H9 (cell line): ENCODE measurements at regions not wholly inside any gene's neighbourhood (a gene's known extent, or its start where the extent isn't known, plus 50 kb on each side); places are given as distances from the start of the nearest gene placed in this dataset.

Experiments
- DNase-seq: peaks from one replicate; pipeline ENCODE4 v3.0.0-alpha.2; 2017
- H2AFZ ChIP-seq: one replicate; pipeline ENCODE4 v1.6.1; 2013; ENCODE audit warnings: mild to moderate bottlenecking, low read length, control low read depth, moderate library complexity
- H2AK5ac ChIP-seq: 2 replicates; pipeline ENCODE4 v1.6.1; 2013; ENCODE audit warnings: low read length, control low read depth, mixed read lengths; ENCODE audit not compliant: insufficient read length
- H2BK120ac ChIP-seq: one replicate; pipeline ENCODE4 v1.6.1; 2013; ENCODE audit warnings: low read depth, mild to moderate bottlenecking, low read length, control low read depth, inconsistent platforms; ENCODE audit not compliant: poor library complexity, severe bottlenecking
- H2BK12ac ChIP-seq: 2 replicates; pipeline ENCODE4 v1.6.1; 2013; ENCODE audit warnings: low read length, control low read depth, mixed read lengths, low read depth; ENCODE audit not compliant: insufficient read length
- H2BK15ac ChIP-seq: 2 replicates; pipeline ENCODE4 v1.6.1; 2013; ENCODE audit warnings: low read depth, low read length, control low read depth
- H2BK20ac ChIP-seq: one replicate; pipeline ENCODE4 v1.6.1; 2013; ENCODE audit warnings: low read depth, mild to moderate bottlenecking, low read length, control low read depth, inconsistent platforms; ENCODE audit not compliant: poor library complexity, severe bottlenecking
- H2BK5ac ChIP-seq: 2 replicates; pipeline ENCODE4 v1.6.1; 2013; ENCODE audit warnings: low read length, control low read depth, mixed read lengths; ENCODE audit not compliant: insufficient read length
- H3K14ac ChIP-seq: 2 replicates; pipeline ENCODE4 v1.6.1; 2013; ENCODE audit warnings: low read length, control low read depth; ENCODE audit not compliant: insufficient read depth
- H3K18ac ChIP-seq: 2 replicates; pipeline ENCODE4 v1.6.1; 2013; ENCODE audit warnings: low read depth, mild to moderate bottlenecking, mixed read lengths, low read length, control low read depth; ENCODE audit not compliant: insufficient read length
- H3K23ac ChIP-seq: 2 replicates; pipeline ENCODE4 v1.6.1; 2013; ENCODE audit warnings: low read length, control low read depth, mixed read lengths, low read depth; ENCODE audit not compliant: insufficient read length
- H3K23me2 ChIP-seq: 2 replicates; pipeline ENCODE4 v1.6.1; 2013; ENCODE audit warnings: low read depth, mild to moderate bottlenecking, mixed read lengths, low read length, control low read depth; ENCODE audit not compliant: insufficient read length, poor library complexity, severe bottlenecking
- H3K27ac ChIP-seq: 2 replicates; pipeline ENCODE4 v1.5.1; 2013; ENCODE audit warnings: low read length, control low read depth, mixed read lengths, low read depth; ENCODE audit not compliant: insufficient read length
- H3K27me3 ChIP-seq: 2 replicates; pipeline ENCODE4 v1.6.1; 2013; ENCODE audit warnings: low read length, control low read depth, inconsistent platforms; ENCODE audit not compliant: insufficient read depth
- H3K4ac ChIP-seq: 2 replicates; pipeline ENCODE4 v1.6.1; 2013; ENCODE audit warnings: low read depth, mild to moderate bottlenecking, control low read depth, inconsistent platforms, low read length, moderate library complexity
- H3K4me1 ChIP-seq: 2 replicates; pipeline ENCODE4 v1.6.1; 2013; ENCODE audit warnings: low read length, control low read depth, inconsistent platforms; ENCODE audit not compliant: insufficient read depth
- H3K4me2 ChIP-seq: 2 replicates; pipeline ENCODE4 v1.6.1; 2013; ENCODE audit warnings: low read length, control low read depth, mixed read lengths; ENCODE audit not compliant: insufficient read length, insufficient read depth
- H3K56ac ChIP-seq: 2 replicates; pipeline ENCODE4 v1.6.1; 2013; ENCODE audit warnings: low read depth, mild to moderate bottlenecking, mixed read lengths, low read length, control low read depth; ENCODE audit not compliant: insufficient read length
- H3K79me1 ChIP-seq: 2 replicates; pipeline ENCODE4 v1.6.1; 2013; ENCODE audit warnings: low read depth, mild to moderate bottlenecking, moderate library complexity, low read length, control low read depth, inconsistent platforms; ENCODE audit not compliant: insufficient read depth, poor library complexity, severe bottlenecking
- H3K79me2 ChIP-seq: 2 replicates; pipeline ENCODE4 v1.6.1; 2013; ENCODE audit warnings: low read length, control low read depth, inconsistent platforms; ENCODE audit not compliant: insufficient read depth
- H3K9ac ChIP-seq: 2 replicates; pipeline ENCODE4 v1.6.1; 2013; ENCODE audit warnings: low read length, control low read depth, mixed read lengths; ENCODE audit not compliant: insufficient read length; ENCODE audit errors: extremely low read depth
- H3K9me3 ChIP-seq: one replicate; pipeline ENCODE4 v1.6.1; 2013; ENCODE audit warnings: low read depth, low read length, inconsistent platforms; ENCODE audit not compliant: control insufficient read depth
- H3T11ph ChIP-seq: one replicate; pipeline ENCODE4 v1.6.1; 2013; ENCODE audit warnings: mild to moderate bottlenecking, low read length, control low read depth, inconsistent platforms
- H4K20me1 ChIP-seq: one replicate; pipeline ENCODE4 v1.6.1; 2013; ENCODE audit not compliant: control insufficient read depth, insufficient read length, insufficient read depth
- H4K5ac ChIP-seq: 2 replicates; pipeline ENCODE4 v1.6.1; 2013; ENCODE audit warnings: low read depth, mild to moderate bottlenecking, mixed read lengths, low read length, control low read depth; ENCODE audit not compliant: insufficient read length
- H4K8ac ChIP-seq: replicated peaks from 2 replicates; pipeline ENCODE4 v1.6.1; 2013; ENCODE audit warnings: low read length, control low read depth, mixed read lengths, low read depth; ENCODE audit not compliant: insufficient read length
- H4K91ac ChIP-seq: 2 replicates; pipeline ENCODE4 v1.6.1; 2013; ENCODE audit warnings: low read depth, mild to moderate bottlenecking, moderate library complexity, mixed read lengths, low read length, control low read depth; ENCODE audit not compliant: insufficient read length
- H3K27ac Mint-ChIP-seq, 3 experiments: 2 replicates in 2 of 3; 3 replicates in 1 of 3; pipeline ENCODE4 v1.8.0; 2020 to 2021; ENCODE audit warnings: mixed read lengths in 3 of 3, mild to moderate bottlenecking in 1 of 3, moderate library complexity in 1 of 3
- H3K27me3 Mint-ChIP-seq: 2 replicates; pipeline ENCODE4 v1.8.0; 2021; ENCODE audit warnings: low read depth, mild to moderate bottlenecking, moderate library complexity, mixed read lengths
- H3K36me3 Mint-ChIP-seq, 3 experiments: 2 replicates in 2 of 3; 3 replicates in 1 of 3; pipeline ENCODE4 v1.8.0; 2020 to 2021; ENCODE audit warnings: low read depth in 3 of 3, mixed read lengths in 3 of 3; ENCODE audit not compliant: insufficient read depth in 1 of 3
- H3K4me1 Mint-ChIP-seq, 2 experiments: 2 replicates each; pipeline ENCODE4 v1.8.0; 2020; ENCODE audit warnings: mixed read lengths in 2 of 2
- H3K4me3 Mint-ChIP-seq, 2 experiments: 2 replicates in 1 of 2; 3 replicates in 1 of 2; pipeline ENCODE4 v1.8.0; 2020 to 2021; ENCODE audit warnings: mild to moderate bottlenecking in 2 of 2, mixed read lengths in 2 of 2, moderate library complexity in 1 of 2
- H3K9me3 Mint-ChIP-seq, 2 experiments: 2 replicates in 1 of 2; 3 replicates in 1 of 2; pipeline ENCODE4 v1.8.0; 2020; ENCODE audit warnings: mild to moderate bottlenecking in 2 of 2, mixed read lengths in 2 of 2, moderate library complexity in 1 of 2
- WGBS: extraction: QIAGEN DNeasy Blood & Tissue Kit; methylation state at CpG from one replicate; pipeline ENCODE4 v1.1.7; 2013; ENCODE audit warnings: missing lambda C conversion rate, low lambda C conversion rate, mixed read lengths; ENCODE audit not compliant: insufficient read length; ENCODE audit errors: extremely low coverage; 5-methylcytosine and 5-hydroxymethylcytosine counted together
- TF ChIP-seq, protein P1 (sequence below): fragments of 200-600 bp; sonication (generic); conservative IDR thresholded peaks from 3 replicates; pipeline ENCODE4 v1.8.0; 2021; ENCODE audit warnings: antibody characterized with exemption, mild to moderate bottlenecking

DNA sequence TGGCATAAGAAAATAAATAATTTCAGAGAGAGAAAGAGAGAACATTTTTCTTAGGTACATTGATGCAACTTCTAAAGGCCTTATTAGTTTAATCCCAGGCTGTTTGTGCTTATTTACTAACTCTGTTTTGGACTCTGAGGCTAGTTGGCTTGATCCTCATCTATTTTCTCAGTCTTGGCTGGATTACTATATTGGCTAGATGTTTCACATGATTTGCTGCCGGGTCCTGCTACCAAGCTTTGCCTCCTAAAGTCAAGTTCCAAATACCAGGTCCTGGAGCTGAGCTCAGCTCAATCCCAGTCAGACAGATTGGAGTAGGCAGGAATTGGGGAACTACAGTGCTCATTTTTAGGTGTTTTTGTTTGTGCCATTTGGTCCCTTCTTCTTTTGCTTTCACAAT lies 340.8 kb downstream of the BCAT1 start:
- no peak overlapping the region for H2BK12ac ChIP-seq
- H3K27ac ChIP-seq = no peak overlapping the region
- H3K4ac ChIP-seq = no peak overlapping the region
- H3K18ac ChIP-seq = no peak overlapping the region
- no peaks in the 10 kb centered on the region for H4K20me1 ChIP-seq
- no peaks in the 10 kb centered on the region for H3K27me3 Mint-ChIP-seq
- H3K4me1 Mint-ChIP-seq = peaks cover 6% of the 10 kb centered on the region in 2 experiments
- DNase-seq = no peak
- H3K9me3 ChIP-seq = no peaks in the 10 kb centered on the region
- H3K4me3 Mint-ChIP-seq = no peak overlapping the region
- no peaks in the 10 kb centered on the region for H3K4me1 ChIP-seq
- H3K9me3 Mint-ChIP-seq = peaks cover 6 to 7% of the 10 kb centered on the region in 2 experiments; a peak in 4 of 5 replicates
- H2BK5ac ChIP-seq = no peak overlapping the region
- H3K36me3 Mint-ChIP-seq = peaks cover 0 to 3% (median 0%) of the 10 kb centered on the region in 3 experiments; a peak in 1 of 7 replicates
- H3T11ph ChIP-seq = no peak overlapping the region
- H3K56ac ChIP-seq = no peak overlapping the region
- no peak overlapping the region for H3K14ac ChIP-seq
- H4K91ac ChIP-seq = no peak overlapping the region
- H2AFZ ChIP-seq = no peak overlapping the region
- no peak overlapping the region for H2BK120ac ChIP-seq
- no peak overlapping the region for H3K23ac ChIP-seq
- H3K27ac Mint-ChIP-seq = no peak overlapping the region
- H3K27me3 ChIP-seq = no peaks in the 10 kb centered on the region
- H2BK20ac ChIP-seq = no peak overlapping the region
- H2AK5ac ChIP-seq = no peak overlapping the region
- no CpG with 5 or more reads among the region's 1 CpG for WGBS
- H3K9ac ChIP-seq = no peak overlapping the region
- no peak overlapping the region for H4K5ac ChIP-seq
- TF ChIP-seq, protein P1, sequence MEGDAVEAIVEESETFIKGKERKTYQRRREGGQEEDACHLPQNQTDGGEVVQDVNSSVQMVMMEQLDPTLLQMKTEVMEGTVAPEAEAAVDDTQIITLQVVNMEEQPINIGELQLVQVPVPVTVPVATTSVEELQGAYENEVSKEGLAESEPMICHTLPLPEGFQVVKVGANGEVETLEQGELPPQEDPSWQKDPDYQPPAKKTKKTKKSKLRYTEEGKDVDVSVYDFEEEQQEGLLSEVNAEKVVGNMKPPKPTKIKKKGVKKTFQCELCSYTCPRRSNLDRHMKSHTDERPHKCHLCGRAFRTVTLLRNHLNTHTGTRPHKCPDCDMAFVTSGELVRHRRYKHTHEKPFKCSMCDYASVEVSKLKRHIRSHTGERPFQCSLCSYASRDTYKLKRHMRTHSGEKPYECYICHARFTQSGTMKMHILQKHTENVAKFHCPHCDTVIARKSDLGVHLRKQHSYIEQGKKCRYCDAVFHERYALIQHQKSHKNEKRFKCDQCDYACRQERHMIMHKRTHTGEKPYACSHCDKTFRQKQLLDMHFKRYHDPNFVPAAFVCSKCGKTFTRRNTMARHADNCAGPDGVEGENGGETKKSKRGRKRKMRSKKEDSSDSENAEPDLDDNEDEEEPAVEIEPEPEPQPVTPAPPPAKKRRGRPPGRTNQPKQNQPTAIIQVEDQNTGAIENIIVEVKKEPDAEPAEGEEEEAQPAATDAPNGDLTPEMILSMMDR = no peak
- no peak overlapping the region for H4K8ac ChIP-seq
- no peak overlapping the region for H2BK15ac ChIP-seq
- no peak overlapping the region for H3K4me2 ChIP-seq
- H3K79me1 ChIP-seq = no peaks in the 10 kb centered on the region
- no peaks in the 10 kb centered on the region for H3K79me2 ChIP-seq
- no peaks in the 10 kb centered on the region for H3K23me2 ChIP-seq
